ENCODE measurements at regions not wholly inside any gene's neighbourhood (a gene's known extent, or its start where the extent isn't known, plus 50 kb on each side); places are given as distances from the start of the nearest gene placed in this dataset.

GRCh38 chr9:134548185-134548584 lies 93.4 kb upstream of the COL5A1 start:
- TF ChIP-seq CTCF (IDR thresholded peaks at IDR 0.05) (no peak), EP300 (IDR thresholded peaks at IDR 0.05) (no peak), POLR2A (IDR thresholded peaks at IDR 0.05) (no peak)
